OCI-LY1 (cell line): ENCODE measurements at regions not wholly inside any gene's neighbourhood (a gene's known extent, or its start where the extent isn't known, plus 50 kb on each side); places are given as distances from the start of the nearest gene placed in this dataset.

Experiments
- H2AFZ ChIP-seq: fragments of 200-600 bp; sonication (generic), shearing (Covaris generic); 2 replicates; pipeline ENCODE4 v1.6.0; 2014; ENCODE audit warnings: antibody characterized with exemption, mild to moderate bottlenecking, low read length
- H3F3A ChIP-seq: fragments of 200-600 bp; sonication (generic), shearing (Covaris generic); 2 replicates; pipeline ENCODE4 v1.6.0; 2014; ENCODE audit warnings: mild to moderate bottlenecking, antibody characterized with exemption, low read length, moderate library complexity; ENCODE audit not compliant: insufficient read depth
- H3K27ac ChIP-seq: fragments of 200-600 bp; sonication (generic); 2 replicates; pipeline ENCODE4 v1.5.1; 2014; ENCODE audit warnings: low read length, mixed run types, mild to moderate bottlenecking, low read depth; ENCODE audit not compliant: poor library complexity, severe bottlenecking
- H3K27me3 ChIP-seq: fragments of 200-600 bp; sonication (generic); 2 replicates; pipeline ENCODE4 v1.6.0; 2014; ENCODE audit warnings: antibody characterized with exemption, mild to moderate bottlenecking, low read length, moderate library complexity; ENCODE audit not compliant: insufficient read depth
- H3K36me3 ChIP-seq: fragments of 200-600 bp; sonication (generic); 2 replicates; pipeline ENCODE4 v1.6.1; 2014; ENCODE audit warnings: mild to moderate bottlenecking, antibody characterized with exemption, low read length, moderate library complexity, mixed read lengths; ENCODE audit not compliant: insufficient read depth
- H3K4me1 ChIP-seq: fragments of 200-600 bp; sonication (generic); 2 replicates; pipeline ENCODE4 v1.5.1; 2014; ENCODE audit warnings: mild to moderate bottlenecking, low read length, moderate library complexity; ENCODE audit not compliant: insufficient read depth, severe bottlenecking
- H3K4me2 ChIP-seq: fragments of 200-600 bp; sonication (generic), shearing (Covaris generic); 2 replicates; pipeline ENCODE4 v1.6.1; 2014; ENCODE audit warnings: low read length
- H3K4me3 ChIP-seq: fragments of 200-600 bp; sonication (generic); 2 replicates; pipeline ENCODE4 v1.5.1; 2014; ENCODE audit warnings: low read length, low read depth, mild to moderate bottlenecking, mixed read lengths; ENCODE audit not compliant: poor library complexity, severe bottlenecking
- H3K79me2 ChIP-seq: fragments of 200-600 bp; shearing (Covaris generic); 2 replicates; pipeline ENCODE4 v1.6.1; 2016; ENCODE audit warnings: mixed run types, low read length, mixed read lengths; ENCODE audit not compliant: insufficient read depth
- H3K9ac ChIP-seq: fragments of 200-600 bp; sonication (generic), shearing (Covaris generic); 2 replicates; pipeline ENCODE4 v1.6.1; 2014; ENCODE audit warnings: mild to moderate bottlenecking, low read length, mixed read lengths
- H3K9me2 ChIP-seq: fragments of 200-600 bp; sonication (generic), shearing (Covaris generic); 2 replicates; pipeline ENCODE4 v1.6.1; 2014; ENCODE audit warnings: low read depth, mild to moderate bottlenecking, low read length, mixed read lengths
- H3K9me3 ChIP-seq: fragments of 200-600 bp; shearing (Covaris generic); 2 replicates; pipeline ENCODE4 v1.6.1; 2014; ENCODE audit warnings: low read length, mixed read lengths
- H4K20me1 ChIP-seq: fragments of 200-600 bp; sonication (generic), shearing (Covaris generic); 2 replicates; pipeline ENCODE4 v1.6.0; 2016; ENCODE audit warnings: mild to moderate bottlenecking, low read length; ENCODE audit not compliant: insufficient read depth
- EZH2 ChIP-seq: fragments of 200-600 bp; sonication (generic), shearing (Covaris generic); IDR thresholded peaks from 2 replicates; pipeline ENCODE4 v1.8.0; 2017; ENCODE audit warnings: borderline replicate concordance, mixed run types, mild to moderate bottlenecking, antibody characterized with exemption, low read length, moderate library complexity, mixed read lengths
- TF ChIP-seq, protein P1 (sequence below): fragments of 200-600 bp; sonication (generic), shearing (Covaris generic); IDR thresholded peaks from 2 replicates; pipeline ENCODE4 v1.5.1; 2017; ENCODE audit warnings: mild to moderate bottlenecking, antibody characterized with exemption, low read length, moderate library complexity, mixed read lengths

DNA sequence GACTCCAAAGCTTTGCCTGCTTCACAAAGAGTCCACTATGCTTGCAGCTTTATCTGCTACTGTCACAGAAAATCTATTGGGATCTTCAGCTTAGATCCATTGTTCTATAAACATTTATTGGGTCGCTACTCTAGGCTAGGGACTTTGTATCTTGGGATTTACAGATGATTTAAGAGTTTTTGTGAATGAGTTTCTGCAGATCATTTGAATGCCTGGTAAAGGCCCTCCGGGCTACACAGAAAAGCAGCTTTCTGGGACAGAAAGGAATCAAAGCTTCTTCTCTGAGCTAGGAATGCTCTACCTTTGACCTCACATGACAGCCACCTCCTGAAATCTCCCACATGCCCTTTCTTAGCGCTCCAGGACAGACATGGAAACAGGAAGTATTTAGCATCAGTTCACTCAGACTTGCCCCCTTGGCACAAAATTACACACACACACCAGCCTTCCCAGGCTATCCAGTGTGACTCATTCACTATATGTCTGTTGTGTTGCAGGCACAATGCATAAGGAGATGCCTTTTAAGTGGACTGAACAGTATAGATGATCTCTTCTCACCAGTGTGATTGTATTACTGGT lies 492.4 kb downstream of the DACH1 start:
- Histone ChIP-seq H3K9me2 (no peaks in the 10 kb centered on the region), H2AFZ (no peak overlapping the region; the same call in 1 of the 2 replicates), H3K79me2 (no peaks in the 10 kb centered on the region), H4K20me1 (no peaks in the 10 kb centered on the region), H3K4me1 (no peaks in the 10 kb centered on the region), H3F3A (no peaks in the 10 kb centered on the region), H3K27me3 (no peaks in the 10 kb centered on the region), H3K9me3 (no peaks in the 10 kb centered on the region), H3K27ac (no peak overlapping the region), H3K4me3 (no peak overlapping the region), H3K9ac (no peak overlapping the region), H3K36me3 (no peaks in the 10 kb centered on the region), H3K4me2 (no peak overlapping the region)
- TF ChIP-seq, protein P1, sequence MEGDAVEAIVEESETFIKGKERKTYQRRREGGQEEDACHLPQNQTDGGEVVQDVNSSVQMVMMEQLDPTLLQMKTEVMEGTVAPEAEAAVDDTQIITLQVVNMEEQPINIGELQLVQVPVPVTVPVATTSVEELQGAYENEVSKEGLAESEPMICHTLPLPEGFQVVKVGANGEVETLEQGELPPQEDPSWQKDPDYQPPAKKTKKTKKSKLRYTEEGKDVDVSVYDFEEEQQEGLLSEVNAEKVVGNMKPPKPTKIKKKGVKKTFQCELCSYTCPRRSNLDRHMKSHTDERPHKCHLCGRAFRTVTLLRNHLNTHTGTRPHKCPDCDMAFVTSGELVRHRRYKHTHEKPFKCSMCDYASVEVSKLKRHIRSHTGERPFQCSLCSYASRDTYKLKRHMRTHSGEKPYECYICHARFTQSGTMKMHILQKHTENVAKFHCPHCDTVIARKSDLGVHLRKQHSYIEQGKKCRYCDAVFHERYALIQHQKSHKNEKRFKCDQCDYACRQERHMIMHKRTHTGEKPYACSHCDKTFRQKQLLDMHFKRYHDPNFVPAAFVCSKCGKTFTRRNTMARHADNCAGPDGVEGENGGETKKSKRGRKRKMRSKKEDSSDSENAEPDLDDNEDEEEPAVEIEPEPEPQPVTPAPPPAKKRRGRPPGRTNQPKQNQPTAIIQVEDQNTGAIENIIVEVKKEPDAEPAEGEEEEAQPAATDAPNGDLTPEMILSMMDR: no peak
- no peak for TF ChIP-seq EZH2

DNA sequence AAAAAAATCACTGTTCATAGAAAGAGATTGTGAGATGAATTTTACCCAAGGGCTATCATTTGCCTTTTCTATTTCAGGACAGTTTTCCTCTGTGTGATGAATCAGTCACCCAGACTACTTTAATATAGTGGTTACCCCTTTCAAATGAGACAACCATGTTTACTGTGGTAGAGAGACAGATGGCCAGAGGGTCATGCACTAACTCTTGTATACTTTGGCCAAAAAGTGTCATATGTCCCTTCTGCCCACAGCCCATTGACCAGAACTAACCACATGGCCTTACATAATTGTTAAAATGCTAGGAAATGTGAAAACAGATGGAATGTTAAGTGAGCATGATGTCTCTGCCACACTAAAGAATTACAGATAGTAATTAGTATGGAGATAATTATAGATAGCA lies 498.7 kb downstream of the DACH1 start:
- H3K27me3 ChIP-seq: no peaks in the 10 kb centered on the region
- H3K4me2 ChIP-seq: no peak overlapping the region
- TF ChIP-seq, protein P1: no peak
- TF ChIP-seq EZH2: no peak

DNA sequence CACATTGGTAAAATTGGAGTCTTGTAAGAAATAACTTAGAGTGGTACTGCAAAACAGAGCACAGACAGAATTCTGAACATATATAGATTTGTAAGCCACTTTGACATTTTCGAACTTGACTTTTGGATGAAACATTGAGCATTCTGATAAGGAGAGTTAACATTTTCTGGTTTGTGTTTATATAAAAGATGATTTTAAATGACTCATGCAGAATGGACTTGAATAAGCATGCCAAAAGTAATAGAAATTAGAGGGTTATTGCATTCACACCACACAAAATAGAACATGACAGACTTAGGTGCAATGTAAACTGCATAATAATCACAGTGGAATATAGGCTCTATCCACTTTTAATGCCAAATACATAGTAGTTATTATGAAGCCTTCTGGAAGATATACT lies 507.0 kb downstream of the DACH1 start:
- no peak overlapping the region for H2AFZ ChIP-seq
- H3K79me2 ChIP-seq: no peaks in the 10 kb centered on the region
- H3K4me3 ChIP-seq: no peak overlapping the region
- no peaks in the 10 kb centered on the region for H3K27me3 ChIP-seq
- H3K4me2 ChIP-seq: no peak overlapping the region
- H3K9me3 ChIP-seq: no peaks in the 10 kb centered on the region
- no peaks in the 10 kb centered on the region for H3K4me1 ChIP-seq
- no peaks in the 10 kb centered on the region for H4K20me1 ChIP-seq
- H3K27ac ChIP-seq: no peak overlapping the region
- TF ChIP-seq EZH2: no peak
- TF ChIP-seq, protein P1: no peak
- no peaks in the 10 kb centered on the region for H3F3A ChIP-seq
- H3K9ac ChIP-seq: no peak overlapping the region
- no peaks in the 10 kb centered on the region for H3K9me2 ChIP-seq
- H3K36me3 ChIP-seq: no peaks in the 10 kb centered on the region

More for the DNA sequence above, 498.7 kb downstream of the DACH1 start:
- H4K20me1 ChIP-seq: no peaks in the 10 kb centered on the region
- H3K4me1 ChIP-seq: no peaks in the 10 kb centered on the region
- no peaks in the 10 kb centered on the region for H3K9me2 ChIP-seq
- no peak overlapping the region for H2AFZ ChIP-seq
- H3K79me2 ChIP-seq: no peaks in the 10 kb centered on the region
- H3K4me3 ChIP-seq: no peak overlapping the region
- no peak overlapping the region for H3K27ac ChIP-seq
- H3K9me3 ChIP-seq: no peaks in the 10 kb centered on the region
- H3K36me3 ChIP-seq: no peaks in the 10 kb centered on the region
- H3F3A ChIP-seq: no peaks in the 10 kb centered on the region
- H3K9ac ChIP-seq: no peak overlapping the region
